ENCODE measurements at regions not wholly inside any gene's neighbourhood (a gene's known extent, or its start where the extent isn't known, plus 50 kb on each side); places are given as distances from the start of the nearest gene placed in this dataset.

GRCh38 chr19:30704771-30705330 is 332.7 kb downstream of the ZNF536 start:
- no peak for TF ChIP-seq BACH2 (CRISPR knock-in tag; IDR thresholded peaks at IDR 0.05; ENCODE audit: borderline replicate concordance)
- no peak for TF ChIP-seq CSRNP3 (CRISPR knock-in tag; IDR thresholded peaks at IDR 0.05)
- no peak for TF ChIP-seq ZNF8 (CRISPR knock-in tag; IDR thresholded peaks at IDR 0.05)
- TF ChIP-seq SNAI2 (CRISPR knock-in tag; IDR thresholded peaks at IDR 0.05) = no peak
- no peak for TF ChIP-seq ZC3H10 (CRISPR knock-in tag; IDR thresholded peaks at IDR 0.05)
- no peak for TF ChIP-seq TCF4 (CRISPR knock-in tag; IDR thresholded peaks at IDR 0.05; ENCODE audit: borderline replicate concordance)
- TF ChIP-seq ESRRG (CRISPR knock-in tag; IDR thresholded peaks at IDR 0.05) = no peak
- TF ChIP-seq ZFP3 (CRISPR knock-in tag; IDR thresholded peaks at IDR 0.05) = no peak
- no peak for TF ChIP-seq OSR1 (CRISPR knock-in tag; IDR thresholded peaks at IDR 0.05)
- TF ChIP-seq PPARA (CRISPR knock-in tag; IDR thresholded peaks at IDR 0.05; ENCODE audit: borderline replicate concordance) = no peak
- no peak for TF ChIP-seq ZNF70 (CRISPR knock-in tag; IDR thresholded peaks at IDR 0.05)
- no peak for TF ChIP-seq ARNTL (CRISPR knock-in tag; IDR thresholded peaks at IDR 0.05; ENCODE audit: borderline replicate concordance, low read depth)
- no peak for TF ChIP-seq ZNF565 (CRISPR knock-in tag; conservative IDR thresholded peaks at IDR 0.05; ENCODE audit: low read depth)
- no peak for TF ChIP-seq CSDC2 (CRISPR knock-in tag; IDR thresholded peaks at IDR 0.05)
- TF ChIP-seq POU6F1 (CRISPR knock-in tag; IDR thresholded peaks at IDR 0.05; ENCODE audit: borderline replicate concordance, low read depth) = no peak
- no peak for ATAC-seq

GRCh38 chr19:30703645-30704044 is 331.5 kb downstream of the ZNF536 start:
- ATAC-seq = no peak
- TF ChIP-seq SNAI2 (CRISPR knock-in tag; IDR thresholded peaks at IDR 0.05) (no peak), ZNF565 (CRISPR knock-in tag; conservative IDR thresholded peaks at IDR 0.05; ENCODE audit: low read depth) (no peak), CREB5 (CRISPR knock-in tag; IDR thresholded peaks at IDR 0.05; ENCODE audit: low read depth) (no peak), BACH2 (CRISPR knock-in tag; IDR thresholded peaks at IDR 0.05; ENCODE audit: borderline replicate concordance) (no peak), GLIS3 (CRISPR knock-in tag; IDR thresholded peaks at IDR 0.05) (no peak), ISL1 (CRISPR knock-in tag; IDR thresholded peaks at IDR 0.05) (no peak), RARB (CRISPR knock-in tag; IDR thresholded peaks at IDR 0.05) (no peak), POU6F1 (CRISPR knock-in tag; IDR thresholded peaks at IDR 0.05; ENCODE audit: borderline replicate concordance, low read depth) (no peak)

GRCh38 chr19:30701178-30701577 is 329.0 kb downstream of the ZNF536 start:
- no peak for ATAC-seq
- TF ChIP-seq ZNF8 (CRISPR knock-in tag; IDR thresholded peaks at IDR 0.05) = no peak
- TF ChIP-seq CSDC2 (CRISPR knock-in tag; IDR thresholded peaks at IDR 0.05) = no peak
- no peak for TF ChIP-seq TSHZ2 (CRISPR knock-in tag; IDR thresholded peaks at IDR 0.05)
- no peak for TF ChIP-seq BACH2 (CRISPR knock-in tag; IDR thresholded peaks at IDR 0.05; ENCODE audit: borderline replicate concordance)
- no peak for TF ChIP-seq GLIS3 (CRISPR knock-in tag; IDR thresholded peaks at IDR 0.05)
- no peak for TF ChIP-seq ZFP3 (CRISPR knock-in tag; IDR thresholded peaks at IDR 0.05)
- TF ChIP-seq SNAI2 (CRISPR knock-in tag; IDR thresholded peaks at IDR 0.05) = no peak
- no peak for TF ChIP-seq RARB (CRISPR knock-in tag; IDR thresholded peaks at IDR 0.05)
- no peak for TF ChIP-seq OSR1 (CRISPR knock-in tag; IDR thresholded peaks at IDR 0.05)
- TF ChIP-seq PPARA (CRISPR knock-in tag; IDR thresholded peaks at IDR 0.05; ENCODE audit: borderline replicate concordance) = no peak
- no peak for TF ChIP-seq ZNF70 (CRISPR knock-in tag; IDR thresholded peaks at IDR 0.05)
- no peak for TF ChIP-seq TCF4 (CRISPR knock-in tag; IDR thresholded peaks at IDR 0.05; ENCODE audit: borderline replicate concordance)
- no peak for TF ChIP-seq ESRRG (CRISPR knock-in tag; IDR thresholded peaks at IDR 0.05)

All from SK-N-SH treated with all-trans-retinoic acid at 6 μM for 48 hours (cell line).